ENCODE measurements at regions not wholly inside any gene's neighbourhood (a gene's known extent, or its start where the extent isn't known, plus 50 kb on each side); places are given as distances from the start of the nearest gene placed in this dataset.

- H3K4me1 Mint-ChIP-seq (ENCODE audit: low read depth, unreplicated experiment): peaks cover 12% of the 10 kb centered on the region
- H3K27ac Mint-ChIP-seq (ENCODE audit: unreplicated experiment): no peak overlapping the region
- peaks cover 5% of the 10 kb centered on the region for H3K27me3 Mint-ChIP-seq (ENCODE audit: unreplicated experiment)
- no peak for DNase-seq
- peaks cover 3% of the 10 kb centered on the region for H3K9me3 Mint-ChIP-seq (ENCODE audit: unreplicated experiment)
- TF ChIP-seq CTCF (IDR thresholded peaks at IDR 0.05; ENCODE audit: partially characterized antibody, unreplicated experiment): no peak
- H3K36me3 Mint-ChIP-seq (ENCODE audit: unreplicated experiment): peaks cover 20% of the 10 kb centered on the region
- H3K4me3 Mint-ChIP-seq (ENCODE audit: unreplicated experiment): no peak overlapping the region
Observed at GRCh38 chr17:73776351-73777130, 132.3 kb upstream of the SDK2 start.

- Mint-ChIP-seq H3K9me3 (ENCODE audit: unreplicated experiment) (peaks cover 3% of the 10 kb centered on the region), H3K27ac (ENCODE audit: unreplicated experiment) (no peak overlapping the region), H3K4me1 (ENCODE audit: low read depth, unreplicated experiment) (peaks cover 6% of the 10 kb centered on the region), H3K27me3 (ENCODE audit: unreplicated experiment) (peaks cover 4% of the 10 kb centered on the region), H3K4me3 (ENCODE audit: unreplicated experiment) (no peak overlapping the region), H3K36me3 (ENCODE audit: unreplicated experiment) (peaks cover 20% of the 10 kb centered on the region)
- no peak for DNase-seq
- no peak for TF ChIP-seq CTCF (IDR thresholded peaks at IDR 0.05; ENCODE audit: partially characterized antibody, unreplicated experiment)
Observed at GRCh38 chr17:73777131-73777449, 132.8 kb upstream of the SDK2 start.

DNA sequence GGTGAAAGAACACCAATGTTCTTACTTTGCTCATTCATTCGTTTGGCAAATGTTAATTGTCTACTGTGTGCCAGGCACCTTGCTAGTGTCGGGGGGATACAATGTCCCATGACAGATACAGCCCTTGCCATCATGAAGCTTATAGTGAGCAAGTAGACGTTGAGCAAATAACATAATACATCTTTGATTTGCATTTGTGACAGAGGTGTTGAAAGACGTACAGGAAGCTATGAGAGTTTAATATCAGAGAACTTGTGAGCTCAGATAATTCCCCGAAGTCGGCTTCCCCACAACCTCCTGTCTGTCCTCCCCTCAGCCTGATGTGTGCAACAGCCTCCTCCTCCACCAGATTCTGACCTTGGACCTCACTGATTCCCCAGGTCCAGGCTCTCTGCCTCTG is 138.0 kb upstream of the SDK2 start:
- peaks cover 1% of the 10 kb centered on the region for H3K9me3 Mint-ChIP-seq (ENCODE audit: unreplicated experiment)
- peaks cover 8% of the 10 kb centered on the region for H3K36me3 Mint-ChIP-seq (ENCODE audit: unreplicated experiment)
- H3K4me3 Mint-ChIP-seq (ENCODE audit: unreplicated experiment): no peak overlapping the region
- DNase-seq: no peak
- no peak overlapping the region for H3K27ac Mint-ChIP-seq (ENCODE audit: unreplicated experiment)
- TF ChIP-seq CTCF (IDR thresholded peaks at IDR 0.05; ENCODE audit: partially characterized antibody, unreplicated experiment): no peak
- peaks cover 3% of the 10 kb centered on the region for H3K27me3 Mint-ChIP-seq (ENCODE audit: unreplicated experiment)
- peaks cover 14% of the 10 kb centered on the region for H3K4me1 Mint-ChIP-seq (ENCODE audit: low read depth, unreplicated experiment)

DNA sequence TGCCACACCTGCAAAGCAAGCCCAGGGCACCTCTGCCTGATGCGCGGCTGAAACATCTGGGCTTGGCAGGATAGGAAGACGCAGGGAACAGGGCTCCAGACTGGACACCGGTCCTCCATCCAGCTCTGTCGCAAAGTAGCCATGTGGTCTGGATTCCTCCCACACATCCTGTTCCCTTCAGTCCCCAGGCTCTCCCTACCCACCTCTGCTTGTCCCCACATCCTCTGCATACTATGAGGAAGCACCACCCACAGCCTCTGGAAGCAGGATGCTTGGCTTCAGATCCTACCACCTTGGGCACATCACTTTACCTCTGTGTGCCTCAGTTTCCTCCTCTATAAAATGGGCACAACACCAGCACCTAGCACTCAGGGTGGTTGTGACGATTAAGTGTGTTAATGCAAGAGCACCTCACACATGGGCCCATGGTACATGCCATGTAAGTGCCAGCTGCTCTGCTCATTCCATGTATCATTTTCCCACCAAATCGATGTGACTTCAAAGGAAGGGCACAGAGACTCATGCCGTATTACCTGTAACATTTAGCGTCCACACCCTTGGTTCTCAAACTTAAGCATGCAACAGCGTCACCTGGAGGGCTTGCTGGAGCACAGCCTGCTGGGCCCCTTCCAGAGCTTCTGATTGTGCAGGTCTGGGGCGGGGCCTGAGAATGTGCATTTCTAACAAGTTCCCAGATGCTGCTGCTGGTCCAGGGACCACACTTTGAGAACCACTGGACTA is 138.6 kb upstream of the SDK2 start:
- H3K36me3 Mint-ChIP-seq (ENCODE audit: unreplicated experiment): peaks cover 4% of the 10 kb centered on the region
- H3K4me1 Mint-ChIP-seq (ENCODE audit: low read depth, unreplicated experiment): peaks cover 19% of the 10 kb centered on the region
- no peak for TF ChIP-seq CTCF (IDR thresholded peaks at IDR 0.05; ENCODE audit: partially characterized antibody, unreplicated experiment)
- H3K4me3 Mint-ChIP-seq (ENCODE audit: unreplicated experiment): no peak overlapping the region
- H3K27me3 Mint-ChIP-seq (ENCODE audit: unreplicated experiment): peaks cover 5% of the 10 kb centered on the region
- no peak for DNase-seq
- H3K9me3 Mint-ChIP-seq (ENCODE audit: unreplicated experiment): peaks cover 1% of the 10 kb centered on the region
- no peak overlapping the region for H3K27ac Mint-ChIP-seq (ENCODE audit: unreplicated experiment)

DNA sequence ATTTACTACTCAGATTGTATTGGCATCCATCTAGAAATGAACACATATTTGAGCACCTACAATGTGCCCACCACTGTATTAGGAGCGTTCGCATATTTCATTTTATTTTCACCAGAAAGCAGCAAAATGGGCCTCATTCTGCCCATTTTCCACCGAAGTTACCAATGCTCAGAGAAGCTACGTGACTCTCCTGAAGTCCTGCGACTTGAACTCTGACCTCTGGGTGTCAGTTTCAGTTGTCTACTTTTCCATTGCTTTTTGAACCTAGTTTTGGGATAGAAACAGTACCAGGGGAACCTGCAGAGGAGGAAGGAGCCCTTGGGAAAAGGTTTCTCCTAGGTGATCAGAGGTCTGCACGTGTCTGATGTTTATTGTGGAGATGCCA is 139.1 kb upstream of the SDK2 start:
- H3K27me3 Mint-ChIP-seq (ENCODE audit: unreplicated experiment): peaks cover 5% of the 10 kb centered on the region
- H3K27ac Mint-ChIP-seq (ENCODE audit: unreplicated experiment): no peak overlapping the region
- peaks cover 3% of the 10 kb centered on the region for H3K36me3 Mint-ChIP-seq (ENCODE audit: unreplicated experiment)
- H3K4me3 Mint-ChIP-seq (ENCODE audit: unreplicated experiment): no peak overlapping the region
- H3K4me1 Mint-ChIP-seq (ENCODE audit: low read depth, unreplicated experiment): peaks cover 20% of the 10 kb centered on the region
- DNase-seq: no peak
- TF ChIP-seq CTCF (IDR thresholded peaks at IDR 0.05; ENCODE audit: partially characterized antibody, unreplicated experiment): no peak
- peaks cover 3% of the 10 kb centered on the region for H3K9me3 Mint-ChIP-seq (ENCODE audit: unreplicated experiment)

All from glutamatergic neuron (in vitro differentiated cells).